Lower leg skin (tissue), 4 donors: ENCODE measurements at regions not wholly inside any gene's neighbourhood (a gene's known extent, or its start where the extent isn't known, plus 50 kb on each side); places are given as distances from the start of the nearest gene placed in this dataset.

Source experiments
- DNase-seq, 2 donors: peaks; one replicate each; pipeline ENCODE4 v3.0.0-alpha.2; 2019; ENCODE audit warnings: low spot score in 2 of 2
- H3K4me3 ChIP-seq: fragments of 200-600 bp; sonication (generic); 2 replicates; pipeline ENCODE4 v1.5.1; 2017; ENCODE audit warnings: mild to moderate bottlenecking, low read depth; ENCODE audit not compliant: poor library complexity, severe bottlenecking
- CTCF ChIP-seq, 3 donors: fragments of 450-650 bp; IDR thresholded peaks; one replicate each; pipeline ENCODE4 v1.5.1; 2016; ENCODE audit warnings: antibody characterized with exemption in 3 of 3, mild to moderate bottlenecking in 3 of 3, moderate library complexity in 2 of 3
- POLR2A ChIP-seq, 2 donors: fragments of 450-650 bp; IDR thresholded peaks; one replicate each; pipeline ENCODE4 v1.6.1; 2016 to 2017; ENCODE audit warnings: antibody characterized with exemption in 2 of 2, mild to moderate bottlenecking in 1 of 2, moderate library complexity in 1 of 2
- WGBS, 2 donors: methylation state at CpG; one replicate each; pipeline ENCODE4 v1.1.5; 2018; 5-methylcytosine and 5-hydroxymethylcytosine counted together
- intact Hi-C: fragments of 100-400 bp; cut with DNase I; formaldehyde crosslinking; loops from one replicate; pipeline ENCODE4 v1.15.0; 2023; ENCODE audit warnings: low total_unique reads

DNA sequence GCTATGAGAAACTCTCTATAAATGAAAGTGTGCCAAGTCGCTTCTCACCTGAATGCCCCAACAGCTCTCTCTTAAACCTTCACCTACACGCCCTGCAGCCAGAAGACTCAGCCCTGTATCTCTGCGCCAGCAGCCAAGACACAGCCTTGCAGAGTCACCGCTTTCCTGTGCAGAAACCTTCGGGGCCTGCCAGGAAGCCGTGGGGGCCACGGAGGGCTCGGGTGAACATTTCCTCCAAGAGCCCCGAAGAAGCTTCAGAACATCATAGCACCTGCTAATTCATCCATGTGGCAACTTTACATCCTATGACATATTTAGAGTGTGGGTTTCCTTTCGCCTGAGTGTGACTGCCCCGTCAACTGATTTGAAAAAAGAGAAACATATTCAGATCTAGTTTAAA, 55.7 kb upstream of the PRSS58 start:
- TF ChIP-seq POLR2A (IDR thresholded peaks at IDR 0.05): no peak
- no peak for TF ChIP-seq CTCF (IDR thresholded peaks at IDR 0.05)
- no peak overlapping the region for H3K4me3 ChIP-seq
- intact Hi-C loops: no loop called here
- DNase-seq: no peak
- 62 to 63% methylated on average over 11 of the region's 11 CpGs for WGBS, 2 donors

DNA sequence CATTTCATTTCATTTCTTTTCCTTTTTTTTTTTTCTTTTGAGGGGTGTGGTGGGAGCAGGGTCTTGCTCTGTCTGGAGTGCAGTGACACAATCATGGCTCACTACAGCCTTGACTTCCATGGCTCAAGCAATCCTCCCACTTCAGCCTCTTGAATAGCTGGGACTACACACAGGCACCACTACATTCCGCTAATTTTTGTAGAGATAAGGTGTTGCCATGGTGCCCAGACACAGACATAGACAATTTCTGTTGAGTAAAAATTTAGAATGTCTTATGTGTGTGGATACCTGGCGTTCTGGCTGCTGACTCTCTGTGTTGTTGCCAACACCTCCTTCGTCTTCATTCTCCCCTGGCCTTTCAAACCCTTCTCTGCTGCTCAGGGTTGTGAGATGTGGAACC, 54.0 kb upstream of the PRSS58 start:
- WGBS, 2 donors: 77% methylated on average over 3 of the region's 3 CpGs
- intact Hi-C loops: no loop called here
- H3K4me3 ChIP-seq: no peak overlapping the region
- DNase-seq: no peak
- no peak for TF ChIP-seq CTCF (IDR thresholded peaks at IDR 0.05)
- TF ChIP-seq POLR2A (IDR thresholded peaks at IDR 0.05): no peak

- H3K4me3 ChIP-seq: no peak overlapping the region
- intact Hi-C loops: no loop called here
- TF ChIP-seq CTCF (IDR thresholded peaks at IDR 0.05) (no peak), POLR2A (IDR thresholded peaks at IDR 0.05) (no peak)
- 71 to 72% methylated on average over 3 of the region's 3 CpGs for WGBS, 2 donors
- no peak for DNase-seq
Observed at GRCh38 chr7:142308918-142309317, 51.1 kb upstream of the PRSS58 start.

DNA sequence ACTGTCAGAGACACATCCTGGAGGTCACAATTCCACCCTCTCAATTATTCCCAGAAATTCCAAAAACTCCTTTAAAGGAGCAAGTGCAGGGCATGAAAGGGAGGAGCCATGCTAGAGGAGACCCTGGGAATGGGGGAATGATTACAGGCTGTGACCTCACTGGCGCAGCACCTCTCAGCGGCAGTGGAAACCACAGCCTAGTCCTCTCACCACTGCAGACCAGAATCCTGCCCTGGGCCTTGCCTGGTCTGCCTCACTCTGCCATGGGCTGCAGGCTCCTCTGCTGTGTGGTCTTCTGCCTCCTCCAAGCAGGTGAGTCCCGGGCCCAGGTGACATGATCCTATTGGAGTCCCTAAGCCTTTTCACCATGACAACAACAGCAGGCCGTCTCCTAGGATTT, 50.5 kb upstream of the PRSS58 start:
- DNase-seq: no peak
- no peak overlapping the region for H3K4me3 ChIP-seq
- 79 to 88% methylated on average over 4 of the region's 4 CpGs for WGBS, 2 donors
- TF ChIP-seq POLR2A (IDR thresholded peaks at IDR 0.05) (no peak), CTCF (IDR thresholded peaks at IDR 0.05) (no peak)
- intact Hi-C loops: no loop called here
